ENCODE measurements at regions not wholly inside any gene's neighbourhood (a gene's known extent, or its start where the extent isn't known, plus 50 kb on each side); places are given as distances from the start of the nearest gene placed in this dataset.

GRCh38 chr15:31871166-31871886 is 159.0 kb upstream of the CHRNA7 start:
- DNase-seq (ENCODE audit: low read depth), result no peak

GRCh38 chr15:31871887-31872281 is 158.4 kb upstream of the CHRNA7 start:
- DNase-seq (ENCODE audit: low read depth), result no peak

- no peak for DNase-seq (ENCODE audit: low read depth)
Measured at GRCh38 chr15:31887246-31887645, 143.1 kb upstream of the CHRNA7 start.

GRCh38 chr15:31892513-31892912 is 137.8 kb upstream of the CHRNA7 start:
- DNase-seq (ENCODE audit: low read depth), result no peak

GRCh38 chr15:31893780-31894179 is 136.5 kb upstream of the CHRNA7 start:
- DNase-seq (ENCODE audit: low read depth), result no peak

GRCh38 chr15:31897746-31898145 is 132.6 kb upstream of the CHRNA7 start:
- no peak for DNase-seq (ENCODE audit: low read depth)

GRCh38 chr15:31901501-31901900 is 128.8 kb upstream of the CHRNA7 start:
- DNase-seq (ENCODE audit: low read depth), result no peak

DNA sequence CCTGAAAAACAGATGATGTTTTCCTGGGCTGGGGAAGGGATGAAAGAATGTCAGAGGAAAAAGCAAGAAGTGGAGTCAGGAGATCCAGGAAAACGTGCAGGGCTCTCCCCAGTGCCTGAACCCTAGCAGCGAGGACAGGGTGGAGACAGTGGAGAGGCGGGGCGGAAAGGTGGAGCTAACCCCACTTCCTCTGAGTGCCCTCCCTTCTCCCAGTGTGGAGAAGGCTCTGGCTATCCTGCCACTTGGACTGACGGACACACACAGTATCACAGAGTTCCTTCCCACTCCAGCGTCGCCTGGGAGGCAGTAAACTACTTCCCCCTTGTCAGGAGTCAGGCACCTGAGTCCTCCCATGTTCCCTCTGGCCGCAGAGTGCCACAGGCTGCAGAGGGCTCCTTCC is 125.3 kb upstream of the CHRNA7 start:
- DNase-seq (ENCODE audit: low read depth), result no peak

- no peak for DNase-seq (ENCODE audit: low read depth)
Measured at GRCh38 chr15:31925541-31925940, 104.8 kb upstream of the CHRNA7 start.

DNA sequence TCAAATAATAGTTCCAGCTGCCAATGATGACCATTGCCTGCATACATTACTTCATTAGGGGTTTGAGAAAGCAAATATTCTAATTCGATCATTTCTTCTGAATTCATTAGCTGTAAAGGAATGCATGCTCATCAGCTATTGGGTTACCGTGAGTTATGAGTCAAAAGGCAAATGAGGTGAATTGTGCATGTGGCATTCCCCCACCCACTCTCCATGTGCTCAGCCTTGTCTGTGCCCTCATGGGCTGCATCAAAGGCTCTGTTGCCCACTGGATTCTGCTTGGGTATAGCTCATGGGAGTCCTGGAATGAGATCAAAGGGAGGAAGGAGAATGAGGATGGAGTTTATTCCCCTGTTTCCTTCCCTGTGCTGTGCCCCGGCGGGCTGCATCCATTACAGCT is 99.3 kb upstream of the CHRNA7 start:
- no peak for DNase-seq (ENCODE audit: low read depth)

DNA sequence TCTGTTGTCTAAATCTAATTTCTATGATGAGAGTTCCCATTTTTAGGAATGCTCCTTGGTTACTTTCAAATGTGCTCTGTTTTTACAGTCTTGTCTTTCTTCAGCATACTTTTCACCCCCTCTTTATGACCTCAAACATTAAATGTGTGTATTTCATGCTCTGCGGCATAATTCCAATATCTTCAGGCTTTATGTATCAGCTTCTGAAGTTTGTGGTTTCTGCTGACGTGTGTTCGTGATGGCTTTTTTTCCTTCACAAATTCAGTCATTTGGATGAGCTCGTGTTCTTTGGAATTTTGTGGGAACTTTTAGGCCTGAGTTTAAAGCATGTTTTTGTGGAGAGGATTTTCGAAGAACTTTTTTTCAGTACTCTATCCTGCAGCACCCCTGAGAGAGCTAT is 97.7 kb upstream of the CHRNA7 start:
- no peak for DNase-seq (ENCODE audit: low read depth)

- no peak for DNase-seq (ENCODE audit: low read depth)
Measured at GRCh38 chr15:31934821-31935220, 95.5 kb upstream of the CHRNA7 start.

- DNase-seq (ENCODE audit: low read depth), result no peak
Measured at GRCh38 chr15:31953478-31953877, 76.8 kb upstream of the CHRNA7 start.

GRCh38 chr15:31954374-31955172 is 75.7 kb upstream of the CHRNA7 start:
- no peak for DNase-seq (ENCODE audit: low read depth)

DNA sequence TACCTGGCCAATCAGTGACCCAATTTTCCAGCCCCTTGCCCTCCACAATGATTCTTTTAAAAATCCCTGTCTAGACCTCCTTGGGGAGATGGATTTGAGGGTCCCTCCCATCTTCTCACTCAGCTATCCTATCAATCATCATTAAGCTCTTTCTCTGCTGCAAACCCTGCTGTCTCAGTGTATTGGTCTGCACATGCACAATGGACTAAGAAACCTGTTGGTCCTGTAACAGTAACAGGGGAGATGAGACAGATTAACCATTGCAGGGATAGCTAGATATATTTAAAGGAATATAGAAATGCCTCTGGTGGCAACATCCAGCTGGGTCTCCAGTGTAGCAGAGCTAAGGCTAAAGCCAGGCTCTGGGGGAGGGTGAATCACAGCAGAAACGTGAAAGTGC is 74.6 kb upstream of the CHRNA7 start:
- DNase-seq (ENCODE audit: low read depth), result no peak

GRCh38 chr15:31957581-31957980 is 72.7 kb upstream of the CHRNA7 start:
- no peak for DNase-seq (ENCODE audit: low read depth)

DNA sequence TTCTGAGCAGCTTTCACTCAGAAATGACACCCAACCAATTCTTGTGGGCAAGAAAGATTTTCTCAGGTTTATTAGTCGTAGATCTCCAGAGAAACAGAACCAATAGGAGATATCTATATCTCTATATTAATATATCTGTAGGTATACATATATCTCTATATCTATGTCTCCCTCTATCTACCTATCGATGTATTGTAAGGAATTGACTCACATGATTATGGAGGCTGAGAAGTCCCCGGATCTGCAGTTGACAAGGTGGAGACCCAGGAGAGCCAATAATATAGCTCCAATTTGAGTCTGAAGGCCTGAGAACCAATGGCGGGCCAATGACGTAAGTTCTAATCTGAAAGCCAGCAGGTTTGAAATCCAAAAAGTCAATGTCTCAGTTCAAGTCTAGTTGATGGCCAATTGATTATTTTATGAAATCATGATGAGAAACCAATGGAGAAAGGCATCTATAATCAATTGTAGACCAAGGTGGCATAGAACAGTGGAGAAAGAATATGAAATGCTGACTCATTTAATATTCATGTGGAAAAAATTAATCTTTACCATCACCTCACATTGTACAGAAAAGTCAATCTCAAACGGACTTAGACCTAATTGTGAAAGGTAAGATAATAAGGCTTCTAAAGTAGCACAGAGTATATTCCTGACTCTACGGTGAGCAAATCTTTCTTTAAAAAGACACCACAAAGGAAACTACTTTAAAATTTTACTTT is 65.6 kb upstream of the CHRNA7 start:
- no peak for DNase-seq (ENCODE audit: low read depth)

- DNase-seq (ENCODE audit: low read depth), result no peak
Measured at GRCh38 chr15:31970007-31970406, 60.3 kb upstream of the CHRNA7 start.

DNA sequence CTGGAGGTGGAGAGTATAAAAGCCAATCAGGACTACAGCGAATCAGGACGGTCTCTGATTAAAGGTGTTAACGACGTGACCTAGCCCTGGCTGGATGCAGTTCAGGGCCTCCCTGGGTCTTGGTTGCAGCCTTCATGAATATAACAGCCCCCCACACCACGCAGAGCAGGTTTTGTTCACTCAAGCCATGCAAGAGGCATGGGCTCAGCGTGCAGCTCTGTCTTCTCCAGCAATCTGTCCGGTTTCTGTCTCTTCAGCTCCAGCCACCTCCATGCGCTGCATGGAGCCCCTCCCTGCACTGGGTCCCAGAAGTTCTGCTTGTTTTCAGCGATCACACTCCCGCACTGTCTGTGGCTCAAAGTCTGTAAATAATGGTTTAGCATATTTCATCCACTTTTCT is 57.1 kb upstream of the CHRNA7 start:
- DNase-seq (ENCODE audit: low read depth), result no peak

- DNase-seq (ENCODE audit: low read depth), result no peak
Measured at GRCh38 chr15:31974154-31974794, 56.0 kb upstream of the CHRNA7 start.

- DNase-seq (ENCODE audit: low read depth), result no peak
Measured at GRCh38 chr15:31974855-31975829, 55.2 kb upstream of the CHRNA7 start.

Data from stimulated activated CD8-positive, alpha-beta memory T cell treated with anti-CD3 and anti-CD28 coated beads, Interleukin-12 subunit alpha, Interleukin-12 subunit beta, amount 100 ng/mL, for 4 hours (primary cell).